ENCODE measurements at regions not wholly inside any gene's neighbourhood (a gene's known extent, or its start where the extent isn't known, plus 50 kb on each side); places are given as distances from the start of the nearest gene placed in this dataset.

DNA sequence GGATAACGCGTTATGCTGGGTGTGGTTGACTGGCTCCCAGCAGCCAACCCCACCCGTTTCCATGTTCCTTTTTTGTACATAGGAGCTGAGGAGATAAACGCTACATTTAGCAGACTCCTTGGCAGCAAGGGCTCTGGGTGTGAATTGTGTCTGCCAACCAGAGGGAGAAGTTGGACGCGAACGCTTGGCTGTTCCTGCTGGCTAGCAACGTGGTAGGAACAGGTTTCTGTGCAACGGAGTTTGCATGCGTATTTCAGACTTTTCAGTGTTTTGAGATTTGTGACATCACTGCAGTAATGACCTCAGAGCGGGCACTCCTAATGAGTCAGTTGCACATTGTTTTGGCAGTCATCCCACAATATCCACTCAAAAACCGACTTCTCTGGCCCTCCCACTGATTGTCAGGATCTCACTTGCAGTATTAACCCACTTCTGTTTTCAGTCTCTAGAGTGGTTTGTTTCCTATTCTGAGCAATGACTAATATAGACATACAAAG, 98.7 kb upstream of the RGS1 start:
- Histone ChIP-seq H3K36me3 (no peaks in the 10 kb centered on the region), H3K9me3 (no peaks in the 10 kb centered on the region), H3K4me3 (ENCODE audit: low read depth in 1 of 2, low read length in 1 of 2) (no peak overlapping the region), H3K27ac (no peak overlapping the region), H3K4me1 (ENCODE audit: control insufficient read depth in 1 of 2, insufficient read depth in 1 of 2, low read depth in 1 of 2, low read length in 1 of 2) (no peaks in the 10 kb centered on the region), H3K27me3 (no peaks in the 10 kb centered on the region)
- TF ChIP-seq, protein P1, sequence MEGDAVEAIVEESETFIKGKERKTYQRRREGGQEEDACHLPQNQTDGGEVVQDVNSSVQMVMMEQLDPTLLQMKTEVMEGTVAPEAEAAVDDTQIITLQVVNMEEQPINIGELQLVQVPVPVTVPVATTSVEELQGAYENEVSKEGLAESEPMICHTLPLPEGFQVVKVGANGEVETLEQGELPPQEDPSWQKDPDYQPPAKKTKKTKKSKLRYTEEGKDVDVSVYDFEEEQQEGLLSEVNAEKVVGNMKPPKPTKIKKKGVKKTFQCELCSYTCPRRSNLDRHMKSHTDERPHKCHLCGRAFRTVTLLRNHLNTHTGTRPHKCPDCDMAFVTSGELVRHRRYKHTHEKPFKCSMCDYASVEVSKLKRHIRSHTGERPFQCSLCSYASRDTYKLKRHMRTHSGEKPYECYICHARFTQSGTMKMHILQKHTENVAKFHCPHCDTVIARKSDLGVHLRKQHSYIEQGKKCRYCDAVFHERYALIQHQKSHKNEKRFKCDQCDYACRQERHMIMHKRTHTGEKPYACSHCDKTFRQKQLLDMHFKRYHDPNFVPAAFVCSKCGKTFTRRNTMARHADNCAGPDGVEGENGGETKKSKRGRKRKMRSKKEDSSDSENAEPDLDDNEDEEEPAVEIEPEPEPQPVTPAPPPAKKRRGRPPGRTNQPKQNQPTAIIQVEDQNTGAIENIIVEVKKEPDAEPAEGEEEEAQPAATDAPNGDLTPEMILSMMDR (IDR thresholded peaks at IDR 0.05) = no peak

DNA sequence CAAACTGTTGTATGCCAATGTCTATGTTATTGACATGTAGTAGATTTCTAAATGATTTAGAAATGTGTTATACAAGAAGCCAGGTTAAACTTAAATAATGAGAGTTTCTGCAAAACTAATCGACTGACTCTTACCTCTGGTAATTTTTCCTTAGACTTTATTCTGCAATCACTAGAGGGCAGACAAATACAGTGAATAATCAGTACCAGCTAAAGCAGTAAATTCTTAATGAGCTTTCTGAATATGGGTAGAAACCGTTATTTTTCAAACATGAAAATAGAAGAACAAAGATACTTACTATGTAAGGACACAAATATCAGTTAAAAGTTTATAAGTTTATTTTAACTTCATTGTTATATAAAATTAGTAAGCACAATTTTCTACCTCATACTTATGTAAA, 97.9 kb upstream of the RGS1 start:
- Histone ChIP-seq H3K27me3 (no peaks in the 10 kb centered on the region), H3K36me3 (no peaks in the 10 kb centered on the region), H3K9me3 (no peaks in the 10 kb centered on the region), H3K27ac (no peak overlapping the region), H3K4me3 (ENCODE audit: low read depth in 1 of 2, low read length in 1 of 2) (no peak overlapping the region), H3K4me1 (ENCODE audit: control insufficient read depth in 1 of 2, insufficient read depth in 1 of 2, low read depth in 1 of 2, low read length in 1 of 2) (no peaks in the 10 kb centered on the region)
- TF ChIP-seq, protein P1 (IDR thresholded peaks at IDR 0.05) = no peak

DNA sequence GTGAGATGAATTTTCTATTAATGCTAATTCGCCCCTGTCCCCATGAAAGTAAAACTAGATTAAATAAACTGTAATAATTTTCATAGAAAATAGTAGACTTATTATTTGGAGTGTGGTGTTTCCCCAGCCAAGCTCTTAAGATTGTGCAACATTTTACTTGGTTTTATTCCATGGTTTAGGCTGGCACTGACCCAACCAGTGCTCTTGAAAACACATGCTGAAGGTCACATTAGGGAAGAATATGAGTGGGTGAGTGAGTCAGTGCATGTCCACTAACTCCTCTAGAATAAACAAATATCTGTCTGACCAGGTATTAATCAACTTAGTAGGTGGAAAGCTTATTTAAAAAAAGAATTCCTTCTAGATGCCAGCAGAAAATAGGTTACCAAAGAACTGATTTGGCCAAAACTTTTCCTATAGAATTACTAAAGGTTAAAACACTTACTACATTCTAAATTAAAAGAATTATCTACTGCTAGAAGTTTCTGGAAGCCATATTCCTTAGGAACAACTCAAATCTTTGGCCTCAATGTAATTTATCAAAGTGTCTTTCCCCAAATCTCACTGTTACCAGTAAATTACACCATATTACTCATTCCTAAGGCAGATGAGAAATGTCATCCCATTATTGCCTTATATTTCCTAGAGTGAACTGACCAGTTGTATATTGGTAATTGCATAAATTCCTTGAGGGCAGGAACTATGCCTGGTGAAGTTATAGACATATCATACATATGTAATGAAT, 89.7 kb upstream of the RGS1 start:
- Histone ChIP-seq H3K9me3 (no peaks in the 10 kb centered on the region), H3K36me3 (no peaks in the 10 kb centered on the region), H3K4me1 (ENCODE audit: control insufficient read depth in 1 of 2, insufficient read depth in 1 of 2, low read depth in 1 of 2, low read length in 1 of 2) (no peaks in the 10 kb centered on the region), H3K4me3 (ENCODE audit: low read depth in 1 of 2, low read length in 1 of 2) (no peak overlapping the region), H3K27me3 (no peaks in the 10 kb centered on the region), H3K27ac (no peak overlapping the region)
- TF ChIP-seq, protein P1 (IDR thresholded peaks at IDR 0.05) = no peak

DNA sequence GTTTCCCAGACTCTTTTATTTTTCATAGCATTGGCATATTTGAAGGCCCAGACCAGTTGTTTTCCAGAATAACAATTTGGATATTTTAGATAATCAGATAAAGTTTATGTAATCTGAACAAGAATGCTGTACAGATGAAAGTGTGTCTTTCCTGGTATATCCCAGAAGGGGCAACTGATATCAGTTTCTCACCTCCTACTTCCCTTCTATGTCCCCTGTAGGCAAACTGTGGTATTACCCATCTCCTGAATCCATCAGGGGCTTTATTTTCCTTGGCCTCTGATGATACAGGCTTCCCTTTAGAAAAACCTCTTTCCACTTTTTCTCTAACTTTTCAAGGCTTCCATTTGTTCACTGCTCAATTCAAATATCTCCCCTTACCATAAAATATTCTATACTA, 87.5 kb upstream of the RGS1 start:
- Histone ChIP-seq H3K4me3 (ENCODE audit: low read depth in 1 of 2, low read length in 1 of 2) (no peak overlapping the region), H3K27ac (no peak overlapping the region), H3K9me3 (no peaks in the 10 kb centered on the region), H3K36me3 (no peaks in the 10 kb centered on the region), H3K27me3 (no peaks in the 10 kb centered on the region), H3K4me1 (ENCODE audit: control insufficient read depth in 1 of 2, insufficient read depth in 1 of 2, low read depth in 1 of 2, low read length in 1 of 2) (no peaks in the 10 kb centered on the region)
- TF ChIP-seq, protein P1 (IDR thresholded peaks at IDR 0.05) = no peak

DNA sequence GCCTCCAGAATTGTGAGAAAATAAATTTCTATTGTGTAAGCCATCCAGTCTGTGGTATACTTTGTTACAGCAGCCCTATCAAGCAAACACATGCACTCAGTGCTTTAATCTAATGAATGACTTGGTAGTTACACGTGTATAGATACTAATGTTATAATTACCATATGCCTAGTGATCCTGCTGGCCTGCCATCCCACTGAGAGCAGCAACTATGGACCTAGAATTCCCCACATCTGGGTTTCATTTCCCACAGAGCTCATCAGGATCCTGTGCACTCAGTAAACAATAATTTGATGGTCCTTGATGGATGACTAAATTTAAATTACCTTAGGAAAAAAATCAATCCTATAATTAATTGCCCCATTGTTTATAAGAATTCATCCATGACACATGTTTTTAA, 86.5 kb upstream of the RGS1 start:
- Histone ChIP-seq H3K27me3 (no peaks in the 10 kb centered on the region), H3K36me3 (no peaks in the 10 kb centered on the region), H3K9me3 (no peaks in the 10 kb centered on the region), H3K4me3 (ENCODE audit: low read depth in 1 of 2, low read length in 1 of 2) (no peak overlapping the region), H3K27ac (no peak overlapping the region), H3K4me1 (ENCODE audit: control insufficient read depth in 1 of 2, insufficient read depth in 1 of 2, low read depth in 1 of 2, low read length in 1 of 2) (no peaks in the 10 kb centered on the region)
- TF ChIP-seq, protein P1 (IDR thresholded peaks at IDR 0.05) = no peak

All from neutrophil (primary cell).